Activated CD8-positive, alpha-beta T cell treated with anti-CD3 and anti-CD28 coated beads for 36 hours (primary cell): ENCODE measurements at regions not wholly inside any gene's neighbourhood (a gene's known extent, or its start where the extent isn't known, plus 50 kb on each side); places are given as distances from the start of the nearest gene placed in this dataset.

Source experiments
- ATAC-seq: fragments of 200-7000 bp; cut with Tn5 transposase; one replicate; pipeline ENCODE4 v1.10.0; 2021; ENCODE audit warnings: mild to moderate bottlenecking, moderate library complexity
- CTCF ChIA-PET: fragments of 350-600 bp; sonication (Branson Sonifier 250); formaldehyde crosslinking; loops from one replicate; lab custom pipeline; 2021; ENCODE audit warnings: antibody characterized with exemption; lab: Charles Lee
- POLR2A ChIA-PET: fragments of 350-600 bp; sonication (Branson Sonifier 250); formaldehyde crosslinking; loops from one replicate; lab custom pipeline; 2021; ENCODE audit warnings: antibody characterized with exemption; lab: Charles Lee
- DNase-seq: peaks from one replicate; pipeline ENCODE4 v3.0.0-alpha.2; 2020
- H3K27ac Mint-ChIP-seq: one replicate; pipeline ENCODE4 v1.8.0; 2021; ENCODE audit warnings: mild to moderate bottlenecking, mixed read lengths
- H3K27me3 Mint-ChIP-seq: one replicate; pipeline ENCODE4 v1.8.0; 2021; ENCODE audit warnings: mixed read lengths
- H3K36me3 Mint-ChIP-seq: one replicate; pipeline ENCODE4 v1.8.0; 2021; ENCODE audit warnings: low read depth, mixed read lengths
- H3K4me1 Mint-ChIP-seq: one replicate; pipeline ENCODE4 v1.8.0; 2021; ENCODE audit warnings: low read depth, mixed read lengths
- H3K4me3 Mint-ChIP-seq: one replicate; pipeline ENCODE4 v1.8.0; 2021; ENCODE audit warnings: mild to moderate bottlenecking, moderate library complexity, mixed read lengths
- H3K9me3 Mint-ChIP-seq: one replicate; pipeline ENCODE4 v1.8.0; 2021; ENCODE audit warnings: mixed read lengths
- intact Hi-C: fragments of 100-400 bp; cut with micrococcal nuclease; formaldehyde crosslinking; loops from one replicate; pipeline ENCODE4 v1.10.0; 2022
- TF ChIP-seq, protein P1 (sequence below): fragments of 200-600 bp; IDR thresholded peaks from one replicate; pipeline ENCODE4 v1.8.0; 2022; ENCODE audit warnings: antibody characterized with exemption, mild to moderate bottlenecking

- Mint-ChIP-seq H3K4me3 (no peak overlapping the region), H3K36me3 (no peaks in the 10 kb centered on the region), H3K27me3 (no peaks in the 10 kb centered on the region), H3K4me1 (no peaks in the 10 kb centered on the region), H3K9me3 (no peaks in the 10 kb centered on the region), H3K27ac (no peak overlapping the region)
- no peak for ATAC-seq
- TF ChIP-seq, protein P1, sequence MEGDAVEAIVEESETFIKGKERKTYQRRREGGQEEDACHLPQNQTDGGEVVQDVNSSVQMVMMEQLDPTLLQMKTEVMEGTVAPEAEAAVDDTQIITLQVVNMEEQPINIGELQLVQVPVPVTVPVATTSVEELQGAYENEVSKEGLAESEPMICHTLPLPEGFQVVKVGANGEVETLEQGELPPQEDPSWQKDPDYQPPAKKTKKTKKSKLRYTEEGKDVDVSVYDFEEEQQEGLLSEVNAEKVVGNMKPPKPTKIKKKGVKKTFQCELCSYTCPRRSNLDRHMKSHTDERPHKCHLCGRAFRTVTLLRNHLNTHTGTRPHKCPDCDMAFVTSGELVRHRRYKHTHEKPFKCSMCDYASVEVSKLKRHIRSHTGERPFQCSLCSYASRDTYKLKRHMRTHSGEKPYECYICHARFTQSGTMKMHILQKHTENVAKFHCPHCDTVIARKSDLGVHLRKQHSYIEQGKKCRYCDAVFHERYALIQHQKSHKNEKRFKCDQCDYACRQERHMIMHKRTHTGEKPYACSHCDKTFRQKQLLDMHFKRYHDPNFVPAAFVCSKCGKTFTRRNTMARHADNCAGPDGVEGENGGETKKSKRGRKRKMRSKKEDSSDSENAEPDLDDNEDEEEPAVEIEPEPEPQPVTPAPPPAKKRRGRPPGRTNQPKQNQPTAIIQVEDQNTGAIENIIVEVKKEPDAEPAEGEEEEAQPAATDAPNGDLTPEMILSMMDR = no peak
- intact Hi-C loops = no loop called here
- no peak for DNase-seq
- ChIA-PET CTCF (no interaction called here), POLR2A (no interaction called here)
Measured at GRCh38 chr6:40340957-40341356, 246.2 kb downstream of the LRFN2 start.

GRCh38 chr6:40340196-40340595 is 247.0 kb downstream of the LRFN2 start:
- Mint-ChIP-seq H3K27ac (no peak overlapping the region), H3K4me3 (no peak overlapping the region), H3K27me3 (no peaks in the 10 kb centered on the region), H3K9me3 (no peaks in the 10 kb centered on the region), H3K4me1 (no peaks in the 10 kb centered on the region), H3K36me3 (no peaks in the 10 kb centered on the region)
- ChIA-PET POLR2A (no interaction called here), CTCF (no interaction called here)
- ATAC-seq = no peak
- TF ChIP-seq, protein P1 = no peak
- intact Hi-C loops = no loop called here
- DNase-seq = no peak

DNA sequence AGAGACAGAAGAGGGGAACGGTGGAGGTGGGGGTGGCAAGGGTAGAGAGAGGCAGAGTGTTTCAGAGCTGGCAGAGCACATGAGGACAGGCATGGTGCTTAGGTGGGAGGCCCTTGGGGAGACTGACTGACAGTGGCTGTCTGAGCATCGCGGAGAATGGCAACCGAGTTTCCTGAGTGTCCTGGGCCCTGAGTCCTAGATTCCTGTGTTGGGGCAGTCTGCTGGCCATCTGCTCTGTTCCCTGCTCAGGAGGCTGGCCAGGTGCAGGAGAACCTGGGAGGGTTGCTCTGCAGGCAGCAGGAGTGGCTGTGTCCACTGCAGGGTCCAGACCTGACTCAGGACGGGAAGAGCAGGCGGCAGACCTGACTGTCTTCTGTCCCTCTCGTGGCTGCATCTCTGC is 248.9 kb downstream of the LRFN2 start:
- no peaks in the 10 kb centered on the region for H3K36me3 Mint-ChIP-seq
- DNase-seq (no peak), ATAC-seq (no peak)
- CTCF ChIA-PET = interaction anchor here (1.1 kb wide), 1 partner anchor 10 kb away, joined by 4 read pairs; no protein-coding TSS in a partner anchor
- TF ChIP-seq, protein P1 = no peak
- no peaks in the 10 kb centered on the region for H3K27me3 Mint-ChIP-seq
- no peaks in the 10 kb centered on the region for H3K9me3 Mint-ChIP-seq
- no peaks in the 10 kb centered on the region for H3K4me1 Mint-ChIP-seq
- POLR2A ChIA-PET = no interaction called here
- H3K27ac Mint-ChIP-seq = no peak overlapping the region
- intact Hi-C loops = no loop called here
- H3K4me3 Mint-ChIP-seq = no peak overlapping the region

DNA sequence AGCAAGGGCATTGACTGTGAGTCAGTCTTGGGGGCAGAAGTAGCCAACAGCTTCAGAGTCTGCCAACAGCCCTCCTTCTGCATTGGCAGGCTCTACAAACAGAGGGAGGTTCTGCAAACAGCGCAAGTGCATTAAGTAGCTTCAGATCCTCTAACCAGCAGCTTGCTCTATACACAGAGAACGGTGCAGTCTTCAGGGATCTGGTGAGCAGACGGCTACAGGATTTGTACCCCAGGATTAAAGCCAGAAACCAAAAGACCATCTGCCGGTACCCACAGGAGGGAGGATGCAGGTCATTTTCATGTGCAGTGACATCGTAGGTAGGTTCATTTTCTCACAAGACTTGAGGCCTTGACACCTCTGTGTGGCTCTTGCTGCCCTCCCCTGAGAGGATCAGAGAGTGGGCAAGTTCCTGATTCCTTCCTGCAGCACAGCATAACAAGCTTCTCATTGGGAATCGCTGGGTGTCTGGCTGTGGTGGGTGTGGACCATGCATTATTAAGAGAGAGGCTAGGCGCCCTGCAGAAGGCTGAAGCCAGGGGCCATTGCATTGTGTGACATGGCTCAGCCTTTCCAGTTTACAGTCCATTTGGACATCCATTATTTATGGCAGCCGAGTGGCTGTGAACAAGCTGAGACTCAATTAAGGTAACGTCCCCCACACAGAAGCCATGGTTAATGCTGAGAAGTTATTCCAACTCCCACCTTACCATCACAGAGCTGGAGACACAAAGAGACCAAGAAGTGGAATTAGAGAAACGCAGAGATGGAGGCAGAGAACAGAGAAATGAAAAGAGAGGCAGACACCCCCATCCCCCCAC is 250.0 kb downstream of the LRFN2 start:
- ATAC-seq = no peak
- H3K9me3 Mint-ChIP-seq = no peaks in the 10 kb centered on the region
- ChIA-PET POLR2A (no interaction called here), CTCF (interaction anchor here (1.0 to 1.1 kb wide), 2 partner anchors 9 kb away, joined by 3 to 4 read pairs; no protein-coding TSS in a partner anchor)
- no peaks in the 10 kb centered on the region for H3K27me3 Mint-ChIP-seq
- TF ChIP-seq, protein P1 = no peak
- no peak for DNase-seq
- H3K27ac Mint-ChIP-seq = no peak overlapping the region
- no peaks in the 10 kb centered on the region for H3K4me1 Mint-ChIP-seq
- H3K4me3 Mint-ChIP-seq = no peak overlapping the region
- intact Hi-C loops = no loop called here
- no peaks in the 10 kb centered on the region for H3K36me3 Mint-ChIP-seq

GRCh38 chr6:40336296-40336695 is 250.9 kb downstream of the LRFN2 start:
- ChIA-PET POLR2A (no interaction called here), CTCF (interaction anchor here (1.0 kb wide), 1 partner anchor 8 kb away, joined by 3 read pairs; no protein-coding TSS in a partner anchor)
- no peaks in the 10 kb centered on the region for H3K36me3 Mint-ChIP-seq
- no peaks in the 10 kb centered on the region for H3K4me1 Mint-ChIP-seq
- DNase-seq (no peak), ATAC-seq (no peak)
- TF ChIP-seq, protein P1 = no peak
- intact Hi-C loops = no loop called here
- H3K27me3 Mint-ChIP-seq = no peaks in the 10 kb centered on the region
- no peak overlapping the region for H3K4me3 Mint-ChIP-seq
- no peak overlapping the region for H3K27ac Mint-ChIP-seq
- no peaks in the 10 kb centered on the region for H3K9me3 Mint-ChIP-seq
